Heart left ventricle (tissue), 13 donors: ENCODE measurements at regions not wholly inside any gene's neighbourhood (a gene's known extent, or its start where the extent isn't known, plus 50 kb on each side); places are given as distances from the start of the nearest gene placed in this dataset.

Source experiments
- POLR2A ChIP-seq, 2 donors: fragments of 450-650 bp; IDR thresholded peaks; one replicate each; pipeline ENCODE4 v1.6.1; 2017; ENCODE audit warnings: antibody characterized with exemption in 2 of 2, mild to moderate bottlenecking in 2 of 2, moderate library complexity in 2 of 2
- TF ChIP-seq, protein P1 (sequence below), 12 donors: fragments of 200-600 bp; sonication (generic) in 4 of 12; IDR thresholded peaks; one replicate each; pipeline versions ENCODE4 v1.5.0 to v1.8.0; 2018 to 2022; ENCODE audit warnings: antibody characterized with exemption in 12 of 12, mild to moderate bottlenecking in 5 of 12
- donor health status: ischemic (EF 13 %, LVEDD 7.1; RV severe dilation, severe dysfunction).
- donor health status: DM: no; HTN: yes; CAD: no.
- donor health status: DM: no; HTN: no; CAD: no.
- donor health status: ischemic (EF 25% LVEDD 6.9; RV normal size, moderate dysfunction).
- donor health status: ischemic (EF 25% LVEDD 5.7; RV mildly dilated, moderate dysfunction).
- donor health status: ischemic (EF 35%, LVEDD 5.7; RV mildly dilated, moderate dysfunction).
- donor health status: nonischemic (EF 11% LVEDD 7.7; RV severe dilation, severe dysfunction).
- donor health status: DM: yes; HTN: yes; CAD: no.
- donor health status: PGD.
- donor health status: ischemic (EF 29% LVEDD 5.4; RV normal size, mild dysfunction).
- donor health status: nonischemic (EF 23%, LVEDD 6.1; RV moderate dilation, normal function).

GRCh38 chr5:167389537-167389936 is 901.9 kb upstream of the WWC1 start:
- TF ChIP-seq, protein P1, sequence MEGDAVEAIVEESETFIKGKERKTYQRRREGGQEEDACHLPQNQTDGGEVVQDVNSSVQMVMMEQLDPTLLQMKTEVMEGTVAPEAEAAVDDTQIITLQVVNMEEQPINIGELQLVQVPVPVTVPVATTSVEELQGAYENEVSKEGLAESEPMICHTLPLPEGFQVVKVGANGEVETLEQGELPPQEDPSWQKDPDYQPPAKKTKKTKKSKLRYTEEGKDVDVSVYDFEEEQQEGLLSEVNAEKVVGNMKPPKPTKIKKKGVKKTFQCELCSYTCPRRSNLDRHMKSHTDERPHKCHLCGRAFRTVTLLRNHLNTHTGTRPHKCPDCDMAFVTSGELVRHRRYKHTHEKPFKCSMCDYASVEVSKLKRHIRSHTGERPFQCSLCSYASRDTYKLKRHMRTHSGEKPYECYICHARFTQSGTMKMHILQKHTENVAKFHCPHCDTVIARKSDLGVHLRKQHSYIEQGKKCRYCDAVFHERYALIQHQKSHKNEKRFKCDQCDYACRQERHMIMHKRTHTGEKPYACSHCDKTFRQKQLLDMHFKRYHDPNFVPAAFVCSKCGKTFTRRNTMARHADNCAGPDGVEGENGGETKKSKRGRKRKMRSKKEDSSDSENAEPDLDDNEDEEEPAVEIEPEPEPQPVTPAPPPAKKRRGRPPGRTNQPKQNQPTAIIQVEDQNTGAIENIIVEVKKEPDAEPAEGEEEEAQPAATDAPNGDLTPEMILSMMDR (IDR thresholded peaks at IDR 0.05) = no peak
- TF ChIP-seq POLR2A (IDR thresholded peaks at IDR 0.05) = no peak
